OCI-LY3 (cell line): ENCODE measurements at regions not wholly inside any gene's neighbourhood (a gene's known extent, or its start where the extent isn't known, plus 50 kb on each side); places are given as distances from the start of the nearest gene placed in this dataset.

Experiments used
- EZH2phosphoT487 ChIP-seq: fragments of 200-600 bp; shearing (Covaris generic); IDR thresholded peaks from 2 replicates; pipeline ENCODE4 v1.6.1; 2018; ENCODE audit warnings: antibody characterized with exemption, mixed run types, low read depth
- TF ChIP-seq, protein P1 (sequence below): fragments of 200-600, 300-600 bp; sonication (generic); IDR thresholded peaks from 2 replicates; pipeline ENCODE4 v1.5.1; 2014; ENCODE audit warnings: antibody characterized with exemption, low read length, low read depth

GRCh38 chr16:59320657-59321056, 586.5 kb upstream of the GOT2 start:
- TF ChIP-seq, protein P1, sequence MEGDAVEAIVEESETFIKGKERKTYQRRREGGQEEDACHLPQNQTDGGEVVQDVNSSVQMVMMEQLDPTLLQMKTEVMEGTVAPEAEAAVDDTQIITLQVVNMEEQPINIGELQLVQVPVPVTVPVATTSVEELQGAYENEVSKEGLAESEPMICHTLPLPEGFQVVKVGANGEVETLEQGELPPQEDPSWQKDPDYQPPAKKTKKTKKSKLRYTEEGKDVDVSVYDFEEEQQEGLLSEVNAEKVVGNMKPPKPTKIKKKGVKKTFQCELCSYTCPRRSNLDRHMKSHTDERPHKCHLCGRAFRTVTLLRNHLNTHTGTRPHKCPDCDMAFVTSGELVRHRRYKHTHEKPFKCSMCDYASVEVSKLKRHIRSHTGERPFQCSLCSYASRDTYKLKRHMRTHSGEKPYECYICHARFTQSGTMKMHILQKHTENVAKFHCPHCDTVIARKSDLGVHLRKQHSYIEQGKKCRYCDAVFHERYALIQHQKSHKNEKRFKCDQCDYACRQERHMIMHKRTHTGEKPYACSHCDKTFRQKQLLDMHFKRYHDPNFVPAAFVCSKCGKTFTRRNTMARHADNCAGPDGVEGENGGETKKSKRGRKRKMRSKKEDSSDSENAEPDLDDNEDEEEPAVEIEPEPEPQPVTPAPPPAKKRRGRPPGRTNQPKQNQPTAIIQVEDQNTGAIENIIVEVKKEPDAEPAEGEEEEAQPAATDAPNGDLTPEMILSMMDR, result no peak
- TF ChIP-seq EZH2phosphoT487, result no peak
